Hepatocyte (in vitro differentiated cells): ENCODE measurements at regions not wholly inside any gene's neighbourhood (a gene's known extent, or its start where the extent isn't known, plus 50 kb on each side); places are given as distances from the start of the nearest gene placed in this dataset.

Source experiments
- EZH2phosphoT487 ChIP-seq: fragments of 200-600 bp; sonication (generic); IDR thresholded peaks from one replicate; pipeline ENCODE4 v1.6.1; 2018; ENCODE audit warnings: antibody characterized with exemption, mild to moderate bottlenecking, low read depth, moderate library complexity; ENCODE audit not compliant: unreplicated experiment, severe bottlenecking
- TF ChIP-seq, protein P1 (sequence below): fragments of 200-600 bp; sonication (generic); IDR thresholded peaks from 2 replicates; pipeline ENCODE4 v1.5.1; 2016; ENCODE audit warnings: antibody characterized with exemption, mild to moderate bottlenecking; ENCODE audit not compliant: poor library complexity

GRCh38 chr21:26719750-26720149 is 125.5 kb downstream of the ADAMTS1 start:
- TF ChIP-seq, protein P1, sequence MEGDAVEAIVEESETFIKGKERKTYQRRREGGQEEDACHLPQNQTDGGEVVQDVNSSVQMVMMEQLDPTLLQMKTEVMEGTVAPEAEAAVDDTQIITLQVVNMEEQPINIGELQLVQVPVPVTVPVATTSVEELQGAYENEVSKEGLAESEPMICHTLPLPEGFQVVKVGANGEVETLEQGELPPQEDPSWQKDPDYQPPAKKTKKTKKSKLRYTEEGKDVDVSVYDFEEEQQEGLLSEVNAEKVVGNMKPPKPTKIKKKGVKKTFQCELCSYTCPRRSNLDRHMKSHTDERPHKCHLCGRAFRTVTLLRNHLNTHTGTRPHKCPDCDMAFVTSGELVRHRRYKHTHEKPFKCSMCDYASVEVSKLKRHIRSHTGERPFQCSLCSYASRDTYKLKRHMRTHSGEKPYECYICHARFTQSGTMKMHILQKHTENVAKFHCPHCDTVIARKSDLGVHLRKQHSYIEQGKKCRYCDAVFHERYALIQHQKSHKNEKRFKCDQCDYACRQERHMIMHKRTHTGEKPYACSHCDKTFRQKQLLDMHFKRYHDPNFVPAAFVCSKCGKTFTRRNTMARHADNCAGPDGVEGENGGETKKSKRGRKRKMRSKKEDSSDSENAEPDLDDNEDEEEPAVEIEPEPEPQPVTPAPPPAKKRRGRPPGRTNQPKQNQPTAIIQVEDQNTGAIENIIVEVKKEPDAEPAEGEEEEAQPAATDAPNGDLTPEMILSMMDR, result no peak
- TF ChIP-seq EZH2phosphoT487, result no peak
